HCT116 (cell line): ENCODE measurements at regions not wholly inside any gene's neighbourhood (a gene's known extent, or its start where the extent isn't known, plus 50 kb on each side); places are given as distances from the start of the nearest gene placed in this dataset.

Source experiments
- CEBPB ChIP-seq: IDR thresholded peaks from 2 replicates; pipeline ENCODE4 v1.6.1; 2012; ENCODE audit warnings: low read depth
- CTCF ChIP-seq, 3 experiments: fragments of 200-600 bp in 1 of 3; sonication (generic) in 1 of 3; IDR thresholded peaks in 2 of 3; conservative IDR thresholded peaks in 1 of 3; 2 replicates each; pipeline ENCODE4 v1.5.1; 2012 to 2017; ENCODE audit warnings: low read depth in 2 of 3, low read length in 2 of 3, antibody characterized with exemption in 1 of 3, borderline replicate concordance in 1 of 3, control low read depth in 1 of 3, mild to moderate bottlenecking in 1 of 3, mixed read lengths in 1 of 3, mixed run types in 1 of 3, moderate library complexity in 1 of 3; ENCODE audit not compliant: insufficient read depth in 1 of 3
- EZH2phosphoT487 ChIP-seq: fragments of 200-600 bp; IDR thresholded peaks from 2 replicates; pipeline ENCODE4 v1.6.1; 2018; ENCODE audit warnings: antibody characterized with exemption, borderline replicate concordance
- POLR2AphosphoS5 ChIP-seq: IDR thresholded peaks from 2 replicates; pipeline ENCODE4 v1.6.1; 2011; ENCODE audit warnings: mild to moderate bottlenecking, low read depth, low read length, moderate library complexity
- RAD21 ChIP-seq: IDR thresholded peaks from 2 replicates; pipeline ENCODE4 v1.6.1; 2012; ENCODE audit warnings: low read depth, mild to moderate bottlenecking
- SIN3A ChIP-seq: IDR thresholded peaks from 2 replicates; pipeline ENCODE4 v1.6.1; 2012; ENCODE audit warnings: low read depth
- TCF7L2 ChIP-seq: IDR thresholded peaks from 2 replicates; pipeline ENCODE4 v1.7.0; 2011; ENCODE audit warnings: borderline replicate concordance, inconsistent platforms; ENCODE audit not compliant: insufficient read depth, insufficient read length; ENCODE audit errors: extremely low read depth
- ZNF274 ChIP-seq: fragments of 200-500 bp; sonication (Bioruptor generic); IDR thresholded peaks from 2 replicates; pipeline ENCODE4 v1.6.1; 2014; ENCODE audit warnings: mild to moderate bottlenecking, low read depth, low read length, inconsistent platforms

- TF ChIP-seq RAD21 (no peak), CTCF (IDR thresholded peaks at IDR 0.05 in 2 of 3, conservative IDR thresholded peaks at IDR 0.05 in 1 of 3; ENCODE audit: borderline replicate concordance in 1 of 3, insufficient read depth in 1 of 3, low read depth in 2 of 3, low read length in 2 of 3) (no peak), TCF7L2 (no peak), SIN3A (no peak), POLR2AphosphoS5 (no peak), EZH2phosphoT487 (no peak), ZNF274 (no peak), CEBPB (no peak)
These were observed 260.2 kb upstream of the PEX5L start for GRCh38 chr3:180296971-180297370.
